Hepatocyte (in vitro differentiated cells): ENCODE measurements at regions not wholly inside any gene's neighbourhood (a gene's known extent, or its start where the extent isn't known, plus 50 kb on each side); places are given as distances from the start of the nearest gene placed in this dataset.

ENCODE experiments used
- CTCF ChIP-seq: fragments of 200-600 bp; sonication (generic); IDR thresholded peaks from 2 replicates; pipeline ENCODE4 v1.5.1; 2016; ENCODE audit warnings: antibody characterized with exemption, mild to moderate bottlenecking; ENCODE audit not compliant: poor library complexity
- EZH2 ChIP-seq: fragments of 200-600 bp; sonication (generic); IDR thresholded peaks from 2 replicates; pipeline ENCODE4 v1.6.1; 2016; ENCODE audit warnings: antibody characterized with exemption, mild to moderate bottlenecking, borderline replicate concordance

GRCh38 chr5:124007675-124008398 lies 495.9 kb downstream of the CSNK1G3 start:
- TF ChIP-seq CTCF (no peak), EZH2 (no peak)
